Glomerular endothelial cell (primary cell): ENCODE measurements at regions not wholly inside any gene's neighbourhood (a gene's known extent, or its start where the extent isn't known, plus 50 kb on each side); places are given as distances from the start of the nearest gene placed in this dataset.
"Not testable (repeated sequence)": the region's sequence is repeated elsewhere in the genome, so short reads cannot be mapped to it uniquely, and the experiment has no call there.

Experiments
- DNase-seq: peaks from one replicate; pipeline ENCODE4 v3.0.0-alpha.2; 2011; ENCODE audit warnings: low read depth, low spot score; ENCODE audit errors: extremely low read depth

GRCh38 chr12:73185403-73185802, 913.2 kb downstream of the TRHDE start:
- no peak for DNase-seq

GRCh38 chr12:73186272-73186671, 914.1 kb downstream of the TRHDE start:
- DNase-seq: no peak

- DNase-seq: no peak
Measured at GRCh38 chr12:73187765-73188164, 915.6 kb downstream of the TRHDE start.

- no peak for DNase-seq
Measured at GRCh38 chr12:73210548-73211204, 938.5 kb downstream of the TRHDE start.

- no peak for DNase-seq
Measured at GRCh38 chr12:73220951-73221350, 948.8 kb downstream of the TRHDE start.

GRCh38 chr12:73221398-73221797, 949.2 kb downstream of the TRHDE start:
- no peak for DNase-seq

GRCh38 chr12:73221836-73222235, 949.7 kb downstream of the TRHDE start:
- DNase-seq: no peak

GRCh38 chr12:73225371-73225937, 953.3 kb downstream of the TRHDE start:
- DNase-seq: no peak

- no peak for DNase-seq
Measured at GRCh38 chr12:73225941-73226340, 953.8 kb downstream of the TRHDE start.

GRCh38 chr12:73226593-73226992, 954.4 kb downstream of the TRHDE start:
- no peak for DNase-seq

- DNase-seq: not testable (repeated sequence)
Measured at GRCh38 chr12:73228828-73229227, 956.7 kb downstream of the TRHDE start.

GRCh38 chr12:73235387-73235786, 963.2 kb downstream of the TRHDE start:
- DNase-seq: no peak

GRCh38 chr12:73240110-73240509, 967.9 kb downstream of the TRHDE start:
- DNase-seq: no peak

GRCh38 chr12:73262788-73263381, 990.7 kb downstream of the TRHDE start:
- DNase-seq: no peak

- DNase-seq: no peak
Measured at GRCh38 chr12:73266206-73266605, 994.0 kb downstream of the TRHDE start.

- no peak for DNase-seq
Measured at GRCh38 chr12:73274976-73275375, 1002.8 kb downstream of the TRHDE start.

GRCh38 chr12:73277971-73278370, 1005.8 kb downstream of the TRHDE start:
- no peak for DNase-seq

GRCh38 chr12:73301530-73301929, 1029.4 kb downstream of the TRHDE start:
- DNase-seq: no peak

GRCh38 chr12:73307260-73307659, 1035.1 kb downstream of the TRHDE start:
- DNase-seq: no peak

- DNase-seq: no peak
Measured at GRCh38 chr12:73308079-73308478, 1035.9 kb downstream of the TRHDE start.

- DNase-seq: no peak
Measured at GRCh38 chr12:73308747-73309146, 1036.6 kb downstream of the TRHDE start.

- DNase-seq: no peak
Measured at GRCh38 chr12:73321319-73321718, 1049.1 kb downstream of the TRHDE start.
